ENCODE measurements at regions not wholly inside any gene's neighbourhood (a gene's known extent, or its start where the extent isn't known, plus 50 kb on each side); places are given as distances from the start of the nearest gene placed in this dataset.

GRCh38 chr2:195160963-195161362 is 496.1 kb upstream of the SLC39A10 start:
- TF ChIP-seq POLR2A (IDR thresholded peaks at IDR 0.05): no peak
- TF ChIP-seq CTCF (IDR thresholded peaks at IDR 0.05 in 8 of 11, conservative IDR thresholded peaks at IDR 0.05 in 3 of 11): no peak
- no peak for TF ChIP-seq POLR2AphosphoS5 (IDR thresholded peaks at IDR 0.05)

Data from spleen (tissue), 7 donors.